DND-41 (cell line): ENCODE measurements at regions not wholly inside any gene's neighbourhood (a gene's known extent, or its start where the extent isn't known, plus 50 kb on each side); places are given as distances from the start of the nearest gene placed in this dataset.

ENCODE experiments used
- CTCF ChIP-seq: IDR thresholded peaks from 2 replicates; pipeline ENCODE4 v1.5.1; 2012; ENCODE audit warnings: borderline replicate concordance, low read length, moderate library complexity, mild to moderate bottlenecking; ENCODE audit not compliant: poor library complexity, severe bottlenecking; ENCODE audit errors: extremely low read depth
- EZH2 ChIP-seq: IDR thresholded peaks from 3 replicates; pipeline ENCODE4 v1.6.1; 2012; ENCODE audit warnings: borderline replicate concordance, low read depth, mild to moderate bottlenecking, moderate library complexity, low read length, inconsistent platforms; ENCODE audit not compliant: severe bottlenecking

- TF ChIP-seq CTCF, result no peak
- TF ChIP-seq EZH2, result no peak
Observed at GRCh38 chr18:73214970-73215369, 347.2 kb upstream of the NETO1 start.
